Heart right ventricle (tissue), 16 donors: ENCODE measurements at regions not wholly inside any gene's neighbourhood (a gene's known extent, or its start where the extent isn't known, plus 50 kb on each side); places are given as distances from the start of the nearest gene placed in this dataset.
"Not testable (repeated sequence)": the region's sequence is repeated elsewhere in the genome, so short reads cannot be mapped to it uniquely, and the experiment has no call there.

Experiments used
- ATAC-seq, 8 donors: fragments of 200-7000 bp; cut with Tn5 transposase; one replicate each; pipeline ENCODE4 v1.9.1; 2020; ENCODE audit warnings: mild to moderate bottlenecking in 8 of 8, moderate library complexity in 8 of 8, moderate number of reproducible peaks in 1 of 8
- DNase-seq, 2 donors: peaks; one replicate each; pipeline ENCODE4 v3.0.0-alpha.2; 2020
- H3K27ac ChIP-seq, 10 donors: fragments of 200-600 bp; sonication (generic) in 2 of 10; one replicate each; pipeline versions ENCODE4 v1.5.0 to v1.8.0; 2020 to 2022; ENCODE audit warnings: mild to moderate bottlenecking in 3 of 10
- H3K27me3 ChIP-seq, 7 donors: fragments of 200-600 bp; one replicate each; pipeline ENCODE4 v1.8.0; 2021 to 2022; ENCODE audit warnings: mild to moderate bottlenecking in 2 of 7
- H3K36me3 ChIP-seq, 9 donors: fragments of 200-600 bp; sonication (generic) in 1 of 9; one replicate each; pipeline versions ENCODE4 v1.5.0 to v1.8.0; 2020 to 2022; ENCODE audit warnings: mild to moderate bottlenecking in 2 of 9
- H3K4me1 ChIP-seq, 9 donors: fragments of 200-600 bp; sonication (generic) in 1 of 9; one replicate each; pipeline versions ENCODE4 v1.5.0 to v1.8.0; 2020 to 2022; ENCODE audit warnings: mild to moderate bottlenecking in 4 of 9
- H3K4me3 ChIP-seq, 10 donors: fragments of 200-600 bp; sonication (generic) in 2 of 10; one replicate each; pipeline versions ENCODE4 v1.5.0 to v1.8.0; 2020 to 2022; ENCODE audit warnings: mild to moderate bottlenecking in 7 of 10, moderate library complexity in 2 of 10
- H3K9me3 ChIP-seq, 11 donors: fragments of 200-600 bp in 10 of 11; sonication (generic) in 2 of 11; one replicate each; pipeline versions ENCODE4 v1.5.0 to v1.8.0; 2013 to 2022; ENCODE audit warnings: mild to moderate bottlenecking in 2 of 11, control low read depth in 1 of 11, moderate library complexity in 1 of 11
- CTCF ChIP-seq, 9 donors: fragments of 200-600 bp; sonication (generic) in 2 of 9; IDR thresholded peaks; one replicate each; pipeline versions ENCODE4 v1.5.0 to v1.8.0; 2021 to 2022; ENCODE audit warnings: antibody characterized with exemption in 9 of 9, mild to moderate bottlenecking in 5 of 9, moderate library complexity in 1 of 9
- WGBS, 2 donors: extraction: QIAGEN DNeasy Blood & Tissue Kit; methylation state at CpG; one replicate each; pipeline ENCODE4 v1.1.7; 2013; ENCODE audit warnings: inconsistent platforms in 1 of 2; 5-methylcytosine and 5-hydroxymethylcytosine counted together
- intact Hi-C, 10 donors: fragments of 100-400 bp; cut with DNase I; formaldehyde crosslinking; loops; one replicate each; pipeline versions ENCODE4 v1.11.1 to v1.14.2; 2022
- donor health status: Arrhythmogenic right ventricular cardiomyopathy.
- donor health status: ischemic (EF 13 %, LVEDD 7.1; RV severe dilation, severe dysfunction).
- donor health status: healthy with polysubstance abuse.
- donor health status: DM: no; HTN: yes; CAD: no.
- donor health status: DM: no; HTN: no; CAD: no.
- donor health status: ischemic (EF 25% LVEDD 6.9; RV normal size, moderate dysfunction).
- donor health status: ischemic (EF 25% LVEDD 5.7; RV mildly dilated, moderate dysfunction).
- donor health status: healthy.
- donor health status: DM: yes; HTN: yes; CAD: no.
- donor health status: Ischemic cardiomyopathy.
- donor health status: ischemic (EF 35%, LVEDD 5.7; RV mildly dilated, moderate dysfunction).
- donor health status: nonischemic (EF 11% LVEDD 7.7; RV severe dilation, severe dysfunction).
- donor health status: DM: yes; HTN: yes; CAD: no.
- donor health status: PGD.
- donor health status: ischemic (EF 29% LVEDD 5.4; RV normal size, mild dysfunction).
- donor health status: nonischemic (EF 23%, LVEDD 6.1; RV moderate dilation, normal function).

GRCh38 chr11:122412581-122412980 is 242.9 kb upstream of the UBASH3B start:
- intact Hi-C loops, result no loop called here
- Histone ChIP-seq H3K36me3 (no peaks in the 10 kb centered on the region), H3K4me1 (no peaks in the 10 kb centered on the region), H3K27ac (no peak overlapping the region), H3K9me3 (peaks cover 0 to 44% (median 16%) of the 10 kb centered on the region in 11 donors), H3K4me3 (no peak overlapping the region), H3K27me3 (no peaks in the 10 kb centered on the region)
- WGBS, 2 donors, result 56 to 64% methylated on average over 1 of the region's 1 CpG
- no peak for TF ChIP-seq CTCF (IDR thresholded peaks at IDR 0.05)
- DNase-seq (no peak), ATAC-seq (no peak)

DNA sequence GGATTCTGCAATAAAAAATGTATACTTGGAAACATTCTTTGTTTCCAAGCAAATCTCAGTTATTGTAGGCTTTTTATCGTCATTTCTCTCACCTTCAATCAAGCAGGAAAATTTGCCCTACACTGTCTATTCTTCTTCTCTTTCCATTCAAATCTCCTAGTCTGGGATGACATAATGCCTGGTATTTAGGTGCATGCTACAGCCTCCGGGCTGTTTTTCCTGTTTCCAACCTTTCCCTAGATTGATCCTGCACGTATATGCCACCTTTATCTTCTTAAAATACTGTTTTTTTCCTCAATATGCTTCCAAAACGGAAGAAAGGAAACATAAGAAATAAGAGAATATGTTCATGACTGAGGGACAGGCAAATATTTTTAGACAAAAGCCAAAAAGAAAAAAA is 249.1 kb upstream of the UBASH3B start:
- Histone ChIP-seq H3K4me1 (no peaks in the 10 kb centered on the region), H3K4me3 (no peak overlapping the region), H3K27ac (no peak overlapping the region), H3K9me3 (no peaks in the 10 kb centered on the region), H3K27me3 (no peaks in the 10 kb centered on the region), H3K36me3 (no peaks in the 10 kb centered on the region)
- 73 to 82% methylated on average over 4 of the region's 4 CpGs for WGBS, 2 donors
- intact Hi-C loops, result no loop called here
- TF ChIP-seq CTCF (IDR thresholded peaks at IDR 0.05), result no peak
- ATAC-seq, result no peak
- DNase-seq, result no peak

DNA sequence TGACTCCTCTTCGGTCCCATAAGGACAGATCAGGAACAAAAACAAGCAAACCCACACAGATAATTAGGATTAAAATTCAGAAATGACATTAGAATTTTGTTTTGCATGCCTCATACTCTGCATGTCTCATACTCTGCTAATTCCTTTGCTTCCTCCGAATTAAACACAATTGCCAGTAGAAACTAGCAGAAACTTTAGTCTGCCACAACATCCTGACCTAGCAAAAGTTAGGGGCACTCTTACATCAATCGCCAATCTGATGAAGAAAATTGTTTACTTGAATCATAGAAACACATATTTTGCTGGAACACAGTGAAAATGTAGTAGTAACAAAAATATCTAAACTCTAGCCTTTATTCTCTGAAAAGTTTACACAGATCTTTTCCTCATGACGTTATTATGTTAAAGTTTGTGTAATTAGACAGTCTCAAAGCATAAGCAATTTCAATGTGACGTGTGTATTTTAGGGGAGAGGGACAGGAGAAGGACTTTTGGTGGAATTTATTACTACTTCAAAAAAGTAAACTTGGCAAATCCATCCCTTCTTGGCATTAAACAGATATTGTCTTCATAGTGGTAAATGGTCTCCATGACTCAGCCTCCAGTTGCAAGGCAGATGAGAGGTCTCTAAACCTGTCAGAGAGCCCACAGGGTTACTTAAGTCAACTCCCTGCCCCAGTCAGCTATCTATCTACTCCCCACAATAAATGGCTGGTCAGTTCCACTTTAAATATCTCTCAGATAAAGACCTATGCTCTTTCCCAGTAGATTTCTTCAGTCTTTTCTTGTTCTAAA is 249.8 kb upstream of the UBASH3B start:
- H3K27ac ChIP-seq, result no peak overlapping the region
- H3K36me3 ChIP-seq, result no peaks in the 10 kb centered on the region
- H3K4me3 ChIP-seq, result no peak overlapping the region
- TF ChIP-seq CTCF (IDR thresholded peaks at IDR 0.05), result no peak
- H3K27me3 ChIP-seq, result no peaks in the 10 kb centered on the region
- intact Hi-C loops, result no loop called here
- ATAC-seq (no peak), DNase-seq (no peak)
- WGBS, 2 donors, result 83 to 85% methylated on average over 5 of the region's 5 CpGs
- H3K9me3 ChIP-seq, result no peaks in the 10 kb centered on the region
- no peaks in the 10 kb centered on the region for H3K4me1 ChIP-seq

GRCh38 chr11:122404571-122404970 is 251.0 kb upstream of the UBASH3B start:
- Histone ChIP-seq H3K27me3 (no peaks in the 10 kb centered on the region), H3K27ac (no peak overlapping the region), H3K4me3 (no peak overlapping the region), H3K36me3 (no peaks in the 10 kb centered on the region), H3K9me3 (no peaks in the 10 kb centered on the region), H3K4me1 (no peaks in the 10 kb centered on the region)
- DNase-seq (no peak), ATAC-seq (no peak)
- no peak for TF ChIP-seq CTCF (IDR thresholded peaks at IDR 0.05)
- intact Hi-C loops, result no loop called here

DNA sequence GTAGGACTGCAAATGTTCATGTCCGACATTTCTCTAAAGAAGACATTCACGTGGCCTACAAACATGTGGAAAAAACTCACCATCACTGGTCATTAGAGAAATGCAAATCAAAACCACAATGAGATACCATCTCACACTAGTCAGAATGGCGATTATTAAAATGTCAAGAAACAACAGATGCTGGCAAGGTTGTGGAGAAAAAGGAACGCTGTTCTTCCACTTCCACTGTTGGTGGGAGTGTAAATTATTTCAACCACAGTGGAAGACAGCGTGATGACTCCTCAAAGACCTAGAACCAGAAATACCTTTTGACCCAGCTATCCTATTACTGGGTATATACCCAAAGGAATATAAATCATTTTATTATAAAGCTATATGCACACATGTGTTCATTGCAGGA is 253.9 kb upstream of the UBASH3B start:
- ATAC-seq, H3K27me3 ChIP-seq, H3K4me1 ChIP-seq, DNase-seq, H3K27ac ChIP-seq, H3K9me3 ChIP-seq, H3K4me3 ChIP-seq, H3K36me3 ChIP-seq, intact Hi-C loops: not testable (repeated sequence)
- WGBS, 2 donors, result 88 to 94% methylated on average over 5 of the region's 5 CpGs
